ENCODE measurements at regions not wholly inside any gene's neighbourhood (a gene's known extent, or its start where the extent isn't known, plus 50 kb on each side); places are given as distances from the start of the nearest gene placed in this dataset.

- no peaks in the 10 kb centered on the region for H3K4me1 Mint-ChIP-seq (ENCODE audit: low read depth, unreplicated experiment)
- H3K36me3 Mint-ChIP-seq (ENCODE audit: low read depth, unreplicated experiment): no peaks in the 10 kb centered on the region
- H3K4me2 ChIP-seq (ENCODE audit: low read length): no peak overlapping the region
- H3K4me3 ChIP-seq (ENCODE audit: insufficient read depth, low read depth, low read length): no peak overlapping the region
- no peaks in the 10 kb centered on the region for H3K4me1 ChIP-seq (ENCODE audit: insufficient read depth, low read length)
- H3K36me3 ChIP-seq (ENCODE audit: insufficient read depth, low read length): no peaks in the 10 kb centered on the region
- H3K79me2 ChIP-seq (ENCODE audit: insufficient read depth, low read length): no peaks in the 10 kb centered on the region
- no peak overlapping the region for H3K27ac ChIP-seq (ENCODE audit: low read depth, low read length)
- H2AFZ ChIP-seq (ENCODE audit: low read depth, low read length): no peak overlapping the region
- TF ChIP-seq CTCF (IDR thresholded peaks at IDR 0.05; ENCODE audit: insufficient read depth, low read depth, low read length): no peak
- TF ChIP-seq EZH2 (IDR thresholded peaks at IDR 0.05; ENCODE audit: insufficient read depth, low read length): no peak
- H3K4me3 Mint-ChIP-seq (ENCODE audit: unreplicated experiment): no peak overlapping the region
- H3K27ac Mint-ChIP-seq (ENCODE audit: unreplicated experiment): no peak overlapping the region
- no peak overlapping the region for H3K9ac ChIP-seq (ENCODE audit: low read length)
- peaks cover 12% of the 10 kb centered on the region for H3K9me3 Mint-ChIP-seq (ENCODE audit: unreplicated experiment)
- DNase-seq (ENCODE audit: low read depth): no peak
- H3K27me3 Mint-ChIP-seq (ENCODE audit: low read depth, unreplicated experiment): peaks cover 2% of the 10 kb centered on the region
- H3K27me3 ChIP-seq (ENCODE audit: insufficient read depth, low read length): no peaks in the 10 kb centered on the region
- H4K20me1 ChIP-seq (ENCODE audit: insufficient read depth, low read length): no peaks in the 10 kb centered on the region
- H3K9me3 ChIP-seq (ENCODE audit: insufficient read depth, low read depth, low read length): no peaks in the 10 kb centered on the region
- no peak for FAIRE-seq
These were observed 953.0 kb downstream of the GRID1 start for GRCh38 chr10:85413570-85413969.

- Histone ChIP-seq H3K9ac (ENCODE audit: low read length) (no peak overlapping the region), H3K4me1 (ENCODE audit: insufficient read depth, low read length) (no peaks in the 10 kb centered on the region), H3K36me3 (ENCODE audit: insufficient read depth, low read length) (no peaks in the 10 kb centered on the region), H3K9me3 (ENCODE audit: insufficient read depth, low read depth, low read length) (no peaks in the 10 kb centered on the region), H3K27ac (ENCODE audit: low read depth, low read length) (no peak overlapping the region), H3K4me2 (ENCODE audit: low read length) (no peak overlapping the region), H2AFZ (ENCODE audit: low read depth, low read length) (no peak overlapping the region), H3K4me3 (ENCODE audit: insufficient read depth, low read depth, low read length) (no peak overlapping the region), H3K79me2 (ENCODE audit: insufficient read depth, low read length) (no peaks in the 10 kb centered on the region), H4K20me1 (ENCODE audit: insufficient read depth, low read length) (no peaks in the 10 kb centered on the region), H3K27me3 (ENCODE audit: insufficient read depth, low read length) (no peaks in the 10 kb centered on the region)
- no peak for DNase-seq (ENCODE audit: low read depth)
- H3K36me3 Mint-ChIP-seq (ENCODE audit: low read depth, unreplicated experiment): no peaks in the 10 kb centered on the region
- TF ChIP-seq CTCF (IDR thresholded peaks at IDR 0.05; ENCODE audit: insufficient read depth, low read depth, low read length): no peak
- TF ChIP-seq EZH2 (IDR thresholded peaks at IDR 0.05; ENCODE audit: insufficient read depth, low read length): no peak
- no peaks in the 10 kb centered on the region for H3K4me1 Mint-ChIP-seq (ENCODE audit: low read depth, unreplicated experiment)
- no peak overlapping the region for H3K27ac Mint-ChIP-seq (ENCODE audit: unreplicated experiment)
- H3K4me3 Mint-ChIP-seq (ENCODE audit: unreplicated experiment): no peak overlapping the region
- H3K27me3 Mint-ChIP-seq (ENCODE audit: low read depth, unreplicated experiment): no peaks in the 10 kb centered on the region
- no peak for FAIRE-seq
- peaks cover 7% of the 10 kb centered on the region for H3K9me3 Mint-ChIP-seq (ENCODE audit: unreplicated experiment)
These were observed 945.9 kb downstream of the GRID1 start for GRCh38 chr10:85420501-85421191.

GRCh38 chr10:85421421-85421820 is 945.2 kb downstream of the GRID1 start:
- Mint-ChIP-seq H3K36me3 (ENCODE audit: low read depth, unreplicated experiment) (no peaks in the 10 kb centered on the region), H3K9me3 (ENCODE audit: unreplicated experiment) (peaks cover 3% of the 10 kb centered on the region), H3K4me1 (ENCODE audit: low read depth, unreplicated experiment) (no peaks in the 10 kb centered on the region), H3K27ac (ENCODE audit: unreplicated experiment) (no peak overlapping the region), H3K27me3 (ENCODE audit: low read depth, unreplicated experiment) (no peaks in the 10 kb centered on the region), H3K4me3 (ENCODE audit: unreplicated experiment) (no peak overlapping the region)
- no peaks in the 10 kb centered on the region for H3K36me3 ChIP-seq (ENCODE audit: insufficient read depth, low read length)
- H3K4me1 ChIP-seq (ENCODE audit: insufficient read depth, low read length): no peaks in the 10 kb centered on the region
- no peaks in the 10 kb centered on the region for H3K27me3 ChIP-seq (ENCODE audit: insufficient read depth, low read length)
- no peak overlapping the region for H3K4me2 ChIP-seq (ENCODE audit: low read length)
- DNase-seq (ENCODE audit: low read depth) (no peak), FAIRE-seq (no peak)
- H3K27ac ChIP-seq (ENCODE audit: low read depth, low read length): no peak overlapping the region
- no peak overlapping the region for H2AFZ ChIP-seq (ENCODE audit: low read depth, low read length)
- no peaks in the 10 kb centered on the region for H3K9me3 ChIP-seq (ENCODE audit: insufficient read depth, low read depth, low read length)
- H4K20me1 ChIP-seq (ENCODE audit: insufficient read depth, low read length): no peaks in the 10 kb centered on the region
- no peak overlapping the region for H3K4me3 ChIP-seq (ENCODE audit: insufficient read depth, low read depth, low read length)
- TF ChIP-seq CTCF (IDR thresholded peaks at IDR 0.05; ENCODE audit: insufficient read depth, low read depth, low read length) (no peak), EZH2 (IDR thresholded peaks at IDR 0.05; ENCODE audit: insufficient read depth, low read length) (no peak)
- H3K9ac ChIP-seq (ENCODE audit: low read length): no peak overlapping the region
- no peaks in the 10 kb centered on the region for H3K79me2 ChIP-seq (ENCODE audit: insufficient read depth, low read length)
